B cell (primary cell): ENCODE measurements at regions not wholly inside any gene's neighbourhood (a gene's known extent, or its start where the extent isn't known, plus 50 kb on each side); places are given as distances from the start of the nearest gene placed in this dataset.

ENCODE experiments used
- ATAC-seq: fragments of 200-7000 bp; cut with Tn5 transposase; one replicate; pipeline ENCODE4 v1.10.0; 2021; ENCODE audit warnings: low read depth, mild to moderate bottlenecking, moderate number of reproducible peaks, moderate library complexity
- CTCF ChIA-PET: fragments of 350-600 bp; sonication (Branson Sonifier 250); formaldehyde crosslinking; loops from one replicate; lab custom pipeline; 2021; ENCODE audit warnings: antibody characterized with exemption, inconsistent platforms; lab: Charles Lee
- POLR2A ChIA-PET: fragments of 350-600 bp; sonication (Branson Sonifier 250); formaldehyde crosslinking; loops from one replicate; lab custom pipeline; 2021; ENCODE audit warnings: antibody characterized with exemption; lab: Charles Lee
- DNase-seq: peaks from one replicate; pipeline ENCODE4 v3.0.0; 2013
- H2AFZ ChIP-seq: 2 replicates; pipeline ENCODE4 v1.6.1; 2012; ENCODE audit warnings: mild to moderate bottlenecking, low read depth, low read length; ENCODE audit not compliant: insufficient read depth, poor library complexity, severe bottlenecking
- H3K27ac ChIP-seq, 2 donors: 1 replicate in 1 of 2; 2 replicates in 1 of 2; pipeline ENCODE4 v1.5.1; 2012 to 2013; ENCODE audit warnings: low read length in 2 of 2, mild to moderate bottlenecking in 2 of 2, moderate library complexity in 1 of 2
- H3K27me3 ChIP-seq, 4 experiments: fragments of 200-600 bp in 1 of 4; sonication (generic) in 1 of 4; replicated peaks in 1 of 4; 1 replicate in 2 of 4; 2 replicates in 2 of 4; pipeline versions ENCODE4 v1.6.1 to v1.7.0; 2013 to 2016; ENCODE audit warnings: low read length in 3 of 4, mild to moderate bottlenecking in 2 of 4, mixed read lengths in 1 of 4, moderate library complexity in 1 of 4; ENCODE audit not compliant: insufficient read depth in 4 of 4, control insufficient read depth in 3 of 4; ENCODE audit errors: control extremely low read depth in 1 of 4
- H3K36me3 ChIP-seq, 2 experiments: replicated peaks in 1 of 2; 1 replicate in 1 of 2; 2 replicates in 1 of 2; pipeline versions ENCODE4 v1.6.1 to v1.7.1; 2013; ENCODE audit warnings: low read length in 1 of 2; ENCODE audit not compliant: insufficient read depth in 2 of 2, control insufficient read depth in 1 of 2; ENCODE audit errors: control extremely low read depth in 1 of 2, extremely low read depth in 1 of 2
- H3K4me1 ChIP-seq, 2 donors: fragments of 200-600 bp in 1 of 2; sonication (generic) in 1 of 2; 1 replicate in 1 of 2; 2 replicates in 1 of 2; pipeline versions ENCODE4 v1.5.1 to v1.6.1; 2013 to 2017; ENCODE audit warnings: low read length in 2 of 2; ENCODE audit not compliant: control insufficient read depth in 2 of 2, insufficient read depth in 2 of 2
- H3K4me2 ChIP-seq: replicated peaks from 2 replicates; pipeline ENCODE3; 2012; ENCODE audit warnings: mild to moderate bottlenecking, low read depth, low read length; ENCODE audit not compliant: poor library complexity, severe bottlenecking
- H3K4me3 ChIP-seq, 5 experiments: fragments of 200-600 bp in 1 of 5; sonication (generic) in 1 of 5; 1 replicate in 3 of 5; 2 replicates in 2 of 5; pipeline versions ENCODE4 v1.5.1 to v1.7.0; 2011 to 2016; ENCODE audit warnings: low read length in 4 of 5, mild to moderate bottlenecking in 4 of 5, low read depth in 2 of 5, control low read depth in 1 of 5, moderate library complexity in 1 of 5; ENCODE audit not compliant: insufficient read depth in 1 of 5; ENCODE audit errors: control extremely low read depth in 1 of 5, extremely low read depth in 1 of 5
- H3K79me2 ChIP-seq: fragments of 200-600 bp; sonication (generic); one replicate; pipeline ENCODE4 v1.6.0; 2016; ENCODE audit warnings: low read length; ENCODE audit not compliant: control insufficient read depth, insufficient read depth
- H3K9ac ChIP-seq: fragments of 200-600 bp; sonication (generic); 2 replicates; pipeline ENCODE4 v1.6.1; 2017; ENCODE audit warnings: mild to moderate bottlenecking, low read length, moderate library complexity
- H3K9me3 ChIP-seq, 3 donors: one replicate each; pipeline versions ENCODE4 v1.6.1 to v1.7.1; 2013; ENCODE audit warnings: low read length in 2 of 3; ENCODE audit not compliant: control insufficient read depth in 2 of 3, insufficient read depth in 1 of 3; ENCODE audit errors: control extremely low read depth in 1 of 3
- H4K20me1 ChIP-seq: 2 replicates; pipeline ENCODE4 v1.6.0; 2012; ENCODE audit warnings: mild to moderate bottlenecking, low read length; ENCODE audit not compliant: insufficient read depth, control insufficient read depth, poor library complexity, severe bottlenecking
- H3K27ac Mint-ChIP-seq: one replicate; pipeline ENCODE4 v1.8.0; 2021; ENCODE audit warnings: mixed read lengths
- H3K27me3 Mint-ChIP-seq: one replicate; pipeline ENCODE4 v1.8.0; 2021; ENCODE audit warnings: mixed read lengths
- H3K4me1 Mint-ChIP-seq: one replicate; pipeline ENCODE4 v1.8.0; 2021; ENCODE audit warnings: mixed read lengths
- H3K4me3 Mint-ChIP-seq: one replicate; pipeline ENCODE4 v1.8.0; 2021; ENCODE audit warnings: mixed read lengths
- H3K9me3 Mint-ChIP-seq: one replicate; pipeline ENCODE4 v1.8.0; 2022; ENCODE audit warnings: mixed read lengths; ENCODE audit not compliant: insufficient read depth
- EZH2 ChIP-seq: IDR thresholded peaks from 2 replicates; pipeline ENCODE4 v1.6.1; 2012; ENCODE audit warnings: borderline replicate concordance, low read depth, mild to moderate bottlenecking, moderate library complexity, low read length; ENCODE audit not compliant: insufficient read depth, poor library complexity, severe bottlenecking
- WGBS: methylation state at CpG from one replicate; pipeline ENCODE4 v1.1.5; 2013; ENCODE audit warnings: missing lambda C conversion rate; ENCODE audit not compliant: insufficient coverage; 5-methylcytosine and 5-hydroxymethylcytosine counted together
- intact Hi-C: fragments of 100-400 bp; cut with micrococcal nuclease; formaldehyde crosslinking; loops from one replicate; pipeline ENCODE4 v1.10.0; 2022
- TF ChIP-seq, protein P1 (sequence below): fragments of 200-600 bp; IDR thresholded peaks from one replicate; pipeline ENCODE4 v1.8.0; 2022; ENCODE audit warnings: antibody characterized with exemption, mild to moderate bottlenecking

- H3K4me2 ChIP-seq = no peak overlapping the region
- no peaks in the 10 kb centered on the region for H3K4me1 ChIP-seq
- H3K4me1 Mint-ChIP-seq = peaks cover 1% of the 10 kb centered on the region
- 100% methylated on average over 1 of the region's 4 CpGs for WGBS
- H3K9ac ChIP-seq = no peak overlapping the region
- no peaks in the 10 kb centered on the region for H3K79me2 ChIP-seq
- no peak overlapping the region for H3K4me3 ChIP-seq
- no peaks in the 10 kb centered on the region for H3K36me3 ChIP-seq
- no peak overlapping the region for H3K4me3 Mint-ChIP-seq
- H2AFZ ChIP-seq = no peak overlapping the region
- ChIA-PET CTCF (interaction anchor here (0.7 to 0.9 kb wide), 2 partner anchors 8 to 141 kb away, joined by 3 read pairs; no protein-coding TSS in a partner anchor), POLR2A (no interaction called here)
- TF ChIP-seq, protein P1, sequence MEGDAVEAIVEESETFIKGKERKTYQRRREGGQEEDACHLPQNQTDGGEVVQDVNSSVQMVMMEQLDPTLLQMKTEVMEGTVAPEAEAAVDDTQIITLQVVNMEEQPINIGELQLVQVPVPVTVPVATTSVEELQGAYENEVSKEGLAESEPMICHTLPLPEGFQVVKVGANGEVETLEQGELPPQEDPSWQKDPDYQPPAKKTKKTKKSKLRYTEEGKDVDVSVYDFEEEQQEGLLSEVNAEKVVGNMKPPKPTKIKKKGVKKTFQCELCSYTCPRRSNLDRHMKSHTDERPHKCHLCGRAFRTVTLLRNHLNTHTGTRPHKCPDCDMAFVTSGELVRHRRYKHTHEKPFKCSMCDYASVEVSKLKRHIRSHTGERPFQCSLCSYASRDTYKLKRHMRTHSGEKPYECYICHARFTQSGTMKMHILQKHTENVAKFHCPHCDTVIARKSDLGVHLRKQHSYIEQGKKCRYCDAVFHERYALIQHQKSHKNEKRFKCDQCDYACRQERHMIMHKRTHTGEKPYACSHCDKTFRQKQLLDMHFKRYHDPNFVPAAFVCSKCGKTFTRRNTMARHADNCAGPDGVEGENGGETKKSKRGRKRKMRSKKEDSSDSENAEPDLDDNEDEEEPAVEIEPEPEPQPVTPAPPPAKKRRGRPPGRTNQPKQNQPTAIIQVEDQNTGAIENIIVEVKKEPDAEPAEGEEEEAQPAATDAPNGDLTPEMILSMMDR = no peak
- TF ChIP-seq EZH2 = no peak
- H3K9me3 ChIP-seq = no peaks in the 10 kb centered on the region
- intact Hi-C loops = no loop called here
- no peaks in the 10 kb centered on the region for H3K9me3 Mint-ChIP-seq
- ATAC-seq = no peak
- no peaks in the 10 kb centered on the region for H3K27me3 Mint-ChIP-seq
- H3K27ac Mint-ChIP-seq = no peak overlapping the region
- DNase-seq = no peak
- H3K27ac ChIP-seq = no peak overlapping the region
- no peaks in the 10 kb centered on the region for H3K27me3 ChIP-seq
- H4K20me1 ChIP-seq = no peaks in the 10 kb centered on the region
Measured at GRCh38 chr6:149223120-149223903, 94.2 kb upstream of the TAB2 start.

DNA sequence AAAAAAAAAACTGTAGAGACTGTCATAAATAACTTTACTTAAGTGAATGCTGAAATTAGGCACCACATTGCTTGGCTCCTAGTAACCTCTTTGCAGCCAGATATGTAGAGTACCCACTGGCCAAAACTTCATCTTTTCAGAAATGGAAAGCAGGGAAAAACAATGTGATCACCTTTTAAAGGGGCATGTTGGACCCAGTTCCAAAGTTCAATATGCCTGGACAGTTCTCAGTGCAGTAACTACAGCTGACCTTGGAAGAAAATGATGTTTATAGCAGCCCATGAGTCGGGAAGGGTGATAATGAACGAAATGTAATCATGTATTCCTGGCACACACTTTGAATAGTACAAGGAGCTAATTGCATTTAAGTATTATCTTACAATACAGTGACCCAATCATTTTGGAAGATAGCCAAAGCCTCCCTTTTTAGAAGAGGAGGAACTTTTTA is 93.6 kb upstream of the TAB2 start:
- H3K4me3 Mint-ChIP-seq = no peak overlapping the region
- ATAC-seq = no peak
- POLR2A ChIA-PET = no interaction called here

More for the DNA sequence above, 93.6 kb upstream of the TAB2 start:
- Mint-ChIP-seq H3K4me1 (no peaks in the 10 kb centered on the region), H3K27me3 (no peaks in the 10 kb centered on the region), H3K27ac (no peak overlapping the region), H3K9me3 (no peaks in the 10 kb centered on the region)
- CTCF ChIA-PET = interaction anchor here (0.7 to 0.9 kb wide), 2 partner anchors 8 to 142 kb away, joined by 3 read pairs; no protein-coding TSS in a partner anchor
- DNase-seq = no peak
- TF ChIP-seq, protein P1 = no peak
- no peak for TF ChIP-seq EZH2
- Histone ChIP-seq H3K27me3 (no peaks in the 10 kb centered on the region), H3K4me3 (no peak overlapping the region), H2AFZ (no peak overlapping the region), H3K4me1 (no peaks in the 10 kb centered on the region), H3K9ac (no peak overlapping the region), H4K20me1 (no peaks in the 10 kb centered on the region), H3K9me3 (no peaks in the 10 kb centered on the region), H3K79me2 (no peaks in the 10 kb centered on the region), H3K27ac (no peak overlapping the region), H3K36me3 (no peaks in the 10 kb centered on the region), H3K4me2 (no peak overlapping the region)
- intact Hi-C loops = no loop called here
- WGBS = no CpG with 5 or more reads among the region's 2 CpGs
